ENCODE measurements at regions not wholly inside any gene's neighbourhood (a gene's known extent, or its start where the extent isn't known, plus 50 kb on each side); places are given as distances from the start of the nearest gene placed in this dataset.
"Not testable (repeated sequence)": the region's sequence is repeated elsewhere in the genome, so short reads cannot be mapped to it uniquely, and the experiment has no call there.

GRCh38 chr21:31819692-31820091 lies 53.1 kb upstream of the HUNK start:
- ATAC-seq; intact Hi-C loops (cut with DNase I, micrococcal nuclease); DNase-seq: not testable (repeated sequence)

DNA sequence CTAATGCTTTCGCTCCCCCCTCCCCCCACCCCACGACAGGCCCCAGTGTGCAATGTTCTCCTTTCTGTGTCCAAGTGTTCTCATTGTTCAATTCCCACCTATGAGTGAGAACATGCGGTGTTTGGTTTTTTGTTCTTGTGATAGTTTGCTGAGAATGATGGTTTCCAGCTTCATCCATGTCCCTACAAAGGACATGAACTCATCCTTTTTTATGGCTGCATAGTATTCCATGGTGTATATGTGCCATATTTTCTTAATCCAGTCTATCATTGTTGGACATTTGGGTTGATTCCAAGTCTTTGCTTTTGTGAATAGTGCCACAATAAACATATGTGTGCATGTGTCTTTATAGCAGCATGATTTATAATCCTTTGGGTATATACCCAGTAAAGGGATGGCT lies 58.5 kb upstream of the HUNK start:
- DNase-seq; ATAC-seq; intact Hi-C loops (cut with DNase I, micrococcal nuclease): not testable (repeated sequence)

DNA sequence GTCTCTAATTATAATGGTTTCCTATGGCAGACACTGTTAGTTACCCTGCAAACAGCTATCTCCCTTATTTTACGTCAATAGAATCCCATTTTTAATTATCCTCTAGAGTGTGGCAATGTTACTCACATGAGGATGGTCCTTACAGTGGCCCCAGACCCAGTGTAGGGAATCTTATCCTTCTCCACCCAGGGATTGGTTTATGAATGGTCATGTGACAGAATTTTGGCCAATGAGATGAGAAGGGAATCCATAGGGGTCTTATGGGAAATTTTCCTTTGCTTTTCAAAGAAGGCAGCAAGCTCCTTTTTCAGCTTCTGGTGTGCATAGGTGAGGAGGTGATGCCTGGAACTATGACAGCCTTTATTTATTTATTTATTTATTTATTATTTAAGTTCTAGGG lies 59.0 kb upstream of the HUNK start:
- DNase-seq = no peak
- no peak for ATAC-seq
- intact Hi-C loops (cut with DNase I, micrococcal nuclease) = no loop called here

DNA sequence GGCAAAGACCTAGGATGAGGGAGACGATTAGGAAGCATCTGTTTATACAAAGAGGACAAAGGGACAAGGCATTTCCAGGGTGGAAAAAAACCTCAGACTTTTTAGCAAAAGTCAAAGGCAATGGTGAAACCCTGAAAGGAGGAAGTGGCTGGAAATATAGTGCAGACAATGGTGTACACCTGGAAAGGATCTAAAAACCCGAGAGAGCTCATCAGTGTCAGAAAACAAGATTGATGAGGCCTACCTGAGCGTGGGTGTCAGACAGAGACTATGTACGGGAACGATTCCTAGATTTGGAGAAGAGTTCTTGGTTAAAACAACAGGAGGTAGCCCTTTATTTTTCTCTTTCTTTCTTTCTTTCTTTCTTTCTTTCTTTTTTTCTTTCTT lies 68.8 kb upstream of the HUNK start:
- ATAC-seq (no peak), DNase-seq (no peak)
- intact Hi-C loops (cut with DNase I, micrococcal nuclease) = no loop called here

- intact Hi-C loops (cut with DNase I, micrococcal nuclease) = no loop called here
- no peak for DNase-seq
- ATAC-seq = no peak
Observed at GRCh38 chr21:31803039-31804007, 69.5 kb upstream of the HUNK start.

DNA sequence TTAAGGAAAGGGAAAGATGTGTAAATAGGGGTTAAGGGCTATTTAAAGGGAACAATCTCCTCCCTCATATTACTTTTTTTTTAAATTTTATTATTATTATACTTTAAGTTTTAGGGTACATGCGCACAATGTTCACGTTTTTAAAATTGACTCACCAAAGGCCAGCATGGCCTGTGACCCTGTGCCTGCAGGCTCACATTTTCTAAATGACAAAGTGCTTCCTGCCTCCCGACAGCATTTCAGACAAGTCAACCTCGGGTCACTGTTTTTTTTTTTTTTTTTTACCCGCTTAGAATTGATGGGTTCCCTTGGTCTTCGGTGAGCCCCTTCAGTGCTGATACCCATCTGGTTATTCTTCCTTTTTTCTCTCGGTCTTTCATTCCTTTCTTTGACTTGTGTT lies 70.4 kb upstream of the SCAF4 start:
- DNase-seq (no peak), ATAC-seq (no peak)
- intact Hi-C loops (cut with DNase I, micrococcal nuclease) = no loop called here

DNA sequence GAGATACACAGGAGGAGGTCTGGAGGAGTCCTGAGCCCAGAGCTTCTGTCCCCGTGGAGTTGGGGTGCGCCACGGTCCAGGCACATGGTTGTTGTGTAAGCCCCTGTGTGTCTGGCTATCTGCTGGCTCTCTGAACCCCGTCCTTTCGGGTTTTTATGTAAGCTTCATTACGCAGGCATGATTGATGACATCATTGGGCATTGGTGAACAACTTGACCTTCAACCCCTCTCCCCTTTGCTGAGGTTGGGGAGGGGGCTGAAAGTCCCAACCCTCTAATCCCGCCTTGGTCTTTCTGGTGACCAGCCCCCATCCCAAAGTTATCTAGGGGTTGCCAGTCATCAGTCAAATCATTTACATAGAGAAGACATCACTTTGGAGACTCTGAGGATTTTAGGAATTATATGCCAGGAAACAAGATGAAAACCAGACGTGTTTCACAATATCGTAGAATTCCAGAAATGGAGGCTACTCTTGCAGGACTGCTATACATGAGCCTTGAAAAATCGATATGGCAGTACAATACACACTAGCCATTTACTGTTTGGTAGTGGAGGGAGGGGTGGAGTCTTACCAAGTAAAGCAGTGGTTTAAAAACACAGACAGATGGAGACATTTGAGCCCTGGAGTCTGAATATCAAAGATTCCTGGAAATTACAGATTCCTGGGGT lies 69.8 kb upstream of the SCAF4 start:
- intact Hi-C loops (cut with DNase I, micrococcal nuclease) = no loop called here
- DNase-seq (no peak), ATAC-seq (no peak)

- ATAC-seq (no peak), DNase-seq (no peak)
- intact Hi-C loops (cut with DNase I, micrococcal nuclease) = no loop called here
Observed at GRCh38 chr21:31798842-31799704, 67.2 kb upstream of the SCAF4 start.

- DNase-seq (no peak), ATAC-seq (no peak)
- intact Hi-C loops (cut with DNase I, micrococcal nuclease) = no loop called here
Observed at GRCh38 chr21:31795992-31796391, 64.1 kb upstream of the SCAF4 start.

- ATAC-seq; DNase-seq; intact Hi-C loops (cut with DNase I, micrococcal nuclease): not testable (repeated sequence)
Observed at GRCh38 chr21:31790420-31790819, 58.5 kb upstream of the SCAF4 start.

DNA sequence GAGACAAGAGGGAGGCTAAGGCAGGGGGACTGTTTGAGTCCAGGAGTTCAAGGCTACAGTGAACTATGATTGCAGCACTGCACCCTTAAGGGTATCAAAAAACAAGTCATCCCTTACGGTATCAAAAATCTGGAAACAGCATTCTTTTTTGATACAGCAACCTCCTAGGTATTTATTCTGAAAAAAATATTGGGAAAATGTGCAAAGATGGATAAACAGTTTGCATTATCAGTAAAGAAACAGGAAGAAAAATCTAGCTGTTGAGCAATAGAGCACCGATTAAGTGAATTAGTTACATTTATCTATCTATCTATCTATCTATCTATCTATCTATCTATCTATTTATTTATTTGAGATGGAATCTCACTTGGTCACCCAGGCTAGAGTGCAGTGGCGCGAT lies 56.7 kb upstream of the SCAF4 start:
- DNase-seq (no peak), ATAC-seq (no peak)
- intact Hi-C loops (cut with DNase I, micrococcal nuclease) = loop anchor here in 1 of 2 donors (5.0 kb wide), 1 partner anchor 469 kb away; no protein-coding TSS in a partner anchor

- intact Hi-C loops (cut with DNase I, micrococcal nuclease) = loop anchor here in 1 of 2 donors (5.0 kb wide), 1 partner anchor 470 kb away; no protein-coding TSS in a partner anchor
- DNase-seq, ATAC-seq: not testable (repeated sequence)
Observed at GRCh38 chr21:31787691-31788090, 55.8 kb upstream of the SCAF4 start.

- DNase-seq = no peak
- ATAC-seq = no peak
- intact Hi-C loops (cut with DNase I, micrococcal nuclease) = loop anchor here in 1 of 2 donors (5.0 kb wide), 1 partner anchor 471 kb away; no protein-coding TSS in a partner anchor
Observed at GRCh38 chr21:31786164-31786920, 54.4 kb upstream of the SCAF4 start.

DNA sequence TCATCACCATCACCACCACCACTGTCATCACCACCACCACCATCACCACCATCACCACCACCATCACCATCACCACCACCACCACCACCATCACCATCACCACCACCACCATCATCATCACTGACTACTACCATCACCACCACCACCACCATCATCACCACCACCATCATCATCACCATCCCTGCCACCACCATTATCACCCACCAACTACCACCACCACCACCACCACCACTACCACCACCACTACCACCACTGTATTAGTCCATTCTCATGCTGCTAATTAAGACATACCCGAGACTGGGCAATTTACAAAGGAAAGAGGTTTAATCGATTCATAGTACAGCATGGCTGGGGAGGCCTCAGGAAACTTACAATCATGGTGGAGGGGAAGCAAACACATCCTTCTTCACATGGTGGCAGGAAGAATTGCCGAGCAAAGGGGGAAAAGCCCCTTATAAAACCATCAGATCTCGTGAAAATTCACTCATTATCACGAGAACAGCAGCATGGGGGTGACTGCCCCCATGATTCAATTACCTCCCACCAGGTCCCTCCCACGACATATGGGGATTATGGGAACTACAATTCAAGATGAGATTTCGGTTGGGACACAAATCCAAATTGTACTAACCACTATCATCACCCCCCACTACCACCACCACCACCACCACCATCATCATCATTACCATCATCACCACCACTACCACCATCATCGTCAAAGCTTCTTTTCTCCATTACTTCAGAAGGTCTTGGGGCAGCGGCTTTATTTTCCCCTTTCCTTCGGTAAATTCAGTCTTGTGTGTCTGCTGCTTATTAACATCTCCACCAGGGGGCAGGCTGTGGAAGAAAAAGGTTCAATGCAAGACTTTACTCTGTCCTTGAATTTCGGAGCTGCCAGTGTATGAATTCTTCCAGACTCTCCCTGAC lies 53.6 kb upstream of the SCAF4 start:
- DNase-seq (peak; percentile 47 to 71), ATAC-seq (peak; percentile 70)
- intact Hi-C loops (cut with DNase I, micrococcal nuclease) = loop anchor here in 1 of 2 donors (5.0 kb wide), 1 partner anchor 472 kb away; no protein-coding TSS in a partner anchor

GRCh38 chr21:31781737-31782136 lies 49.8 kb upstream of the SCAF4 start:
- DNase-seq = peak in 1 of 2 donors; percentile 17
- no peak for ATAC-seq
- intact Hi-C loops (cut with DNase I, micrococcal nuclease) = no loop called here
